Glomerular visceral epithelial cell (primary cell): ENCODE measurements at regions not wholly inside any gene's neighbourhood (a gene's known extent, or its start where the extent isn't known, plus 50 kb on each side); places are given as distances from the start of the nearest gene placed in this dataset.
"Not testable (repeated sequence)": the region's sequence is repeated elsewhere in the genome, so short reads cannot be mapped to it uniquely, and the experiment has no call there.

ENCODE experiments used
- DNase-seq: peaks from one replicate; pipeline ENCODE4 v3.0.0-alpha.2; 2016; ENCODE audit errors: extremely low spot score

- no peak for DNase-seq
Observed at GRCh38 chr21:21858502-21859334, 860.5 kb downstream of the NCAM2 start.

GRCh38 chr21:21860888-21861287 lies 862.7 kb downstream of the NCAM2 start:
- peak; percentile 3 for DNase-seq

DNA sequence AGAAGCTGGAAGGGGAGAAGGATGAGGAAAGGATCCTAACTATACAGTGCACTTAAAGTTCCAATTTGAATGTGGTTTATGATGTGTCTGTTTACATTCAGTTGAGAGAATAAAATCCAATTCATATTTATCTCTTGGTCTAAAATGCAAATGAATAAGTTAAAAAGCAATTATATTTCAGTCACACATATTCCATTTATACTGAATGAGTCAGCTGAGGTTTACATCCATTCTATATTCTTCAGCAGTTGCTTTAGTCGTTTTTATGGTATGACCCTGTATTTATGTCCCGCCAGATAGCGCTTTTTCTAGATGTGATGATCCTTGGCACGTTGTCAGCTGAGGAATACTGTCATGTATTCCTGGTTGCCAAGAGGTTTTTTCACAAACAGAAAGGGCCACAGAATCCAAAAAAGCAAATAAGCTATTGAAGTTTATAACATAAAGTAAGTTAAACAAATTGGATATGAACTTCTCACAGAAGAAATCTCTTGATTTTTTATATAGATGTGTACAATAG lies 866.2 kb downstream of the NCAM2 start:
- no peak for DNase-seq

GRCh38 chr21:21897275-21897883 lies 899.2 kb downstream of the NCAM2 start:
- DNase-seq = peak; percentile 1

DNA sequence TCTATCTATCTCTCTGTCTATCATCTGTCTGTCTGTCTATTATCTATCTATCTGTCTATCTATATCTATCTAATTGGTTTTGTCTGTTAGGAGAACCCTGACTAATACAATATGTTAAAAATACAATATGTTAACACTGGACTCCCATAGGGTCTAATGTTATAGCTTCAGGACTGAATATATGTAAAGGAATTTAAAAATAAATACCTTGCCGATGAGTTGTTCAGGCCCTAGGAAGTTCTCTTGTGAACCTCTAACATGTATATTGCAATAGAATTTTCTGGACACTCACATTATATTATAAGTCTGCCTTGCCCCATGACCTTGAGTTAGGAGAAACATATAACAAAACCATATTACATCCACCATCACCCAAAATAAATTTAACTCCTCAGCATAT lies 900.6 kb downstream of the NCAM2 start:
- no peak for DNase-seq

GRCh38 chr21:21902416-21902815 lies 904.2 kb downstream of the NCAM2 start:
- not testable (repeated sequence) for DNase-seq

DNA sequence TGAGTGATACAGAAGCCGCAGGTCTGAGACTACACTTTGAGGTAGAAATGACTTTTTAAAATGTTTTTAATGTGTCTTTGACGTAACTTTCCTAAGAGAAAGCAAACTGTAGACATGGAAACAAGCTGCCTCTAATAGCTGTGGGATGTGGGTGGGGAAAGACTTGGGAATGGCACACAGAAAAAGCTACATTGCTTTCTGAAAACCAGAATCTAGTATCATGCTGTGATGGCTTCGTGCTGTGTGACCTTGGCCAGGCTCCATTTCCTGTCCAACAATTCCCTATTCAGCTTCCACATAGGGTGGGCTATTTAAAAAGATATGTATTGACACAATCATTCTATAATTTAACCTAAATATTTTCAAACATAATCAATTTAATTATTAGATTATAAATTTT lies 909.1 kb downstream of the NCAM2 start:
- no peak for DNase-seq

- DNase-seq = no peak
Observed at GRCh38 chr21:21915816-21916215, 917.6 kb downstream of the NCAM2 start.

DNA sequence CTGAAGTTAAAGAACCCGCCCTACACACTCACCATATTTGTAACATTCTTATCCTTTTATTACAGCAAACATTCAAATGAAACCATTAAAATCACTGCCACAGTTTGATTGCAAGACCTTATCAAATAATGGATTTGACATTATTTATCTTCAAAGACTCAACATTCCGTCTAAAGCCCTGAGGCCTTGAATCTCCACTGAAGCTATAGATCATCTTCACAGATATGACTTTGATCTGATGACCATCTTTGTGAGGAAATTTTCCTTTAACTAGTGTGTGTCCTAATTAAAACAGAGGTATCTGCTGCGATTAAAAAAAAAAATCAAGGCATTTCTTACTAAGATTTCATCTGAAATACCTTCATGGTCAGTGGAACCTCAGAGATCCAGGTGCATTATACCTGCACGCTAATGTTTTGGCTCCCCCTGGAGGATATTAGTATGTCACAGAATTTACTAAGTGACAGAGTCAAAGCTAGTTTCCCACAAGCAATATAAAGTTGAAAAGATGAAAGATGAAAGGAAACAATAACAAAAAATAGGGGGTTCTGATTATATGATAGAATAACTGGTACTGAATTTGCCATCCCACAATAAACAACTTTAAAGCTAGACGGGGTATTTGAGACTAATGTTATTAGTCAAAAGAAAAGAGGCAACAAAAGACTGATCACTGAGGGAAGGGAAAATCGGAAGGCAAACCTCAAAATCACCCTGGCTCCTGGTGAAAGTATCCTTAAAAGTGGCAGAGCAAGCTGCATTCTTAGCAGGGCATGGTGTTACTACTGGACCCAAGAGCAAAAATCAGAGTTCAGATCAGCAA lies 923.4 kb downstream of the NCAM2 start:
- peak; percentile 11 for DNase-seq

- no peak for DNase-seq
Observed at GRCh38 chr21:21929226-21929625, 931.0 kb downstream of the NCAM2 start.

DNA sequence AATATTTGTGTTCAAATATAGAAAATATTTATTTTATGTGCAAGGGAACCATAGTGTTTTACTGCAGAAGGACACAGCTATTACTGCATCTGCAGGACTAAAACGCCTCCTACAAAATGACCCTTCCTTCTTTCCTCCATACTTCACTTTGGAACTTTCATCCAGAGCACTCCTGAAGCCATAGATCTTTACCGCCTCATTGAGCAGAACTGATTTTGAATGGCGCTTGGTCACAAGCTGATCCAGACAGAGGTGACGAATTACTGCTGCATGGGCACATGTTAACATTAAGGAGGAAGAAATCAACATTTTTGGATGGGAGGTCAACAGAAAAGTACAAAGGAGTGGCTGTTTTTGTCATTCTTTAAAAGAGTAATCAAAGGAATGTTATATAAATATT lies 931.6 kb downstream of the NCAM2 start:
- no peak for DNase-seq

- DNase-seq = no peak
Observed at GRCh38 chr21:21952566-21952965, 954.4 kb downstream of the NCAM2 start.

DNA sequence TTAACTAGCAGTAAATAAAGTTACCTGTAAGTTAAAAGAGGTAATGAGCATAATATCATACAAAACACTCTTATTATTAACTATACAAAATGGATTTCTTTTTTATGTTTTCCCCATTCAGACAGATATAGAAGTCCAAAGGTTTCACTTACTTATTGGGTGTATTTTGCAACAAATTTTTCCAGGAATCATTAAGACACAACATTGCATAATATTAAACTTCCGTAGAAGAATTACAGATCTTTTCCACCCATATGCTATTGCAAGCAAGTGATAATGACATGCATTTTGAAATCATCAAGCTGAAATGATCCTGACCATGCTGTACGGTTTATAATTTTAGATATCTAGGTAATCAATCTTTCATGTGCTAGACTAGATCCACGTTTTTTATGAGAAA lies 957.0 kb downstream of the NCAM2 start:
- DNase-seq = no peak

- DNase-seq = no peak
Observed at GRCh38 chr21:21957490-21957889, 959.3 kb downstream of the NCAM2 start.

GRCh38 chr21:21963911-21964310 lies 965.7 kb downstream of the NCAM2 start:
- DNase-seq = peak; percentile 2

- no peak for DNase-seq
Observed at GRCh38 chr21:21968810-21969209, 970.6 kb downstream of the NCAM2 start.

GRCh38 chr21:21969211-21969610 lies 971.0 kb downstream of the NCAM2 start:
- DNase-seq = no peak

DNA sequence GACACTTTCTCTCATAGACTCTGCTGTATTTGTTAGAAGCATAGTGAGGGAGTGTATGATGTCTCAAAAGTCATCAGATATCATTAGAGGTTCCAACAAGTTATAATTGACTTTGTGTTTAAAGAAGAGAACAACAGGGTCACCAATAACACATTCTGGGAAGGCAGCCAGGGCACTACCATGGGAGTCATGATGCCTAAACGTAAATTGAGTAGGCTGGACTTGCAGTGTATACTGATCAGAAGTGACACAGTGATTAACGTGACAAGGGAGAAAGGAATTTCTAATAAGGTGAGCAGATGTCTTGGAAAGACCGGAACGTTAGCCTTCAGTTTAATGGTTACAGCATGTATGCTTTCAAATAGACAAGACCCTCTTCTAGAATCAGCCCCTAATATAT lies 973.2 kb downstream of the NCAM2 start:
- DNase-seq = no peak

- DNase-seq = no peak
Observed at GRCh38 chr21:21973806-21974205, 975.6 kb downstream of the NCAM2 start.

DNA sequence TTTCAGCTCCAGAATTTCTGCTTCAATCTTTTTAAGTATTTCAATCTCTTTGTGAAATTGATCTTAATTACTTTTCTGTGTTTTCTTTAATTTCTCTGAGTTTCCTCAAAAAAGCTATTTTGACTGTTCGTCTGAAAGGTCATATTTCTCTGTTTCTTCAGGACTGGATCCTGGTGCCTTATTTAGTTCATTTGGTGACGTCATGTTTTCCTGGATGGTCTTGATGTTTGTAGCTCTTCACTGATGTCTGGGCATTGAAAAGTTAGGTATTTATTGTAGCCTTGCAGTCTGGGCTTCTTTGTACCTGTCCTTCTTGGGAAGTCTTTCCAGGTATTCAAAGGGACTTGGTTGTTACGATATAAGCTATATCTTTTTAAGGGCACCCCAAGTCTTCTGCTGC lies 998.7 kb downstream of the NCAM2 start:
- DNase-seq = no peak

GRCh38 chr21:21997390-21998333 lies 999.5 kb downstream of the NCAM2 start:
- no peak for DNase-seq
